ENCODE measurements at regions not wholly inside any gene's neighbourhood (a gene's known extent, or its start where the extent isn't known, plus 50 kb on each side); places are given as distances from the start of the nearest gene placed in this dataset.

DNA sequence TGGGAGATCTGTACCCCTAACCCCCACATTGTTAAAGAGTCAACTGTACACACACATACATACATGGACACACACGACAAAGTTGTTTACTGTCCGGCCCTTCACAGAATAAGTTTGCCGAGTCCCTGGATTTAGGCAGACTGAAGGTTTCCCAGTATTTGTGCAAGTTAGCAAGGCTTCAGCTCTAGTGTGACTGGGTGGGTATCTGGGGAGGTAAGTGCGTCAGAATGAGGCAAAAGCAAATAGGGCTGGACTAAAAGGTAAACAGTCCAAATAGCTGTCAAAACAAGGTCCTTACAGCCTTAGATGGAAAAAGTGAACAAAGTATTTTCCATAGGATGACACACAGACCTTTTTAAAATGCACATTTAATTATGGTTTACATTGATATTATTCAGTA lies 228.4 kb upstream of the UFM1 start:
- TF ChIP-seq, protein P1, sequence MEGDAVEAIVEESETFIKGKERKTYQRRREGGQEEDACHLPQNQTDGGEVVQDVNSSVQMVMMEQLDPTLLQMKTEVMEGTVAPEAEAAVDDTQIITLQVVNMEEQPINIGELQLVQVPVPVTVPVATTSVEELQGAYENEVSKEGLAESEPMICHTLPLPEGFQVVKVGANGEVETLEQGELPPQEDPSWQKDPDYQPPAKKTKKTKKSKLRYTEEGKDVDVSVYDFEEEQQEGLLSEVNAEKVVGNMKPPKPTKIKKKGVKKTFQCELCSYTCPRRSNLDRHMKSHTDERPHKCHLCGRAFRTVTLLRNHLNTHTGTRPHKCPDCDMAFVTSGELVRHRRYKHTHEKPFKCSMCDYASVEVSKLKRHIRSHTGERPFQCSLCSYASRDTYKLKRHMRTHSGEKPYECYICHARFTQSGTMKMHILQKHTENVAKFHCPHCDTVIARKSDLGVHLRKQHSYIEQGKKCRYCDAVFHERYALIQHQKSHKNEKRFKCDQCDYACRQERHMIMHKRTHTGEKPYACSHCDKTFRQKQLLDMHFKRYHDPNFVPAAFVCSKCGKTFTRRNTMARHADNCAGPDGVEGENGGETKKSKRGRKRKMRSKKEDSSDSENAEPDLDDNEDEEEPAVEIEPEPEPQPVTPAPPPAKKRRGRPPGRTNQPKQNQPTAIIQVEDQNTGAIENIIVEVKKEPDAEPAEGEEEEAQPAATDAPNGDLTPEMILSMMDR (IDR thresholded peaks at IDR 0.05): no peak
- no peak for TF ChIP-seq ZFX (IDR thresholded peaks at IDR 0.05; ENCODE audit: borderline replicate concordance)

All from 22Rv1 (cell line).